SKM-1 (cell line): ENCODE measurements at regions not wholly inside any gene's neighbourhood (a gene's known extent, or its start where the extent isn't known, plus 50 kb on each side); places are given as distances from the start of the nearest gene placed in this dataset.

Source experiments
- DNase-seq: peaks from one replicate; lab custom pipeline; 2025; ENCODE audit not compliant: unreplicated experiment; lab: John Stamatoyannopoulos, UW

GRCh38 chr4:28744066-28744465, 1883.4 kb downstream of the STIM2 start:
- DNase-seq, result no peak

- DNase-seq, result no peak
Observed at GRCh38 chr4:28754376-28754775, 1893.7 kb downstream of the STIM2 start.

GRCh38 chr4:28755081-28755480, 1894.4 kb downstream of the STIM2 start:
- no peak for DNase-seq

GRCh38 chr4:28759064-28759463, 1898.4 kb downstream of the STIM2 start:
- DNase-seq, result no peak

- DNase-seq, result no peak
Observed at GRCh38 chr4:28760003-28760402, 1899.4 kb downstream of the STIM2 start.

- DNase-seq, result no peak
Observed at GRCh38 chr4:28772066-28772465, 1911.4 kb downstream of the STIM2 start.

- no peak for DNase-seq
Observed at GRCh38 chr4:28772788-28773187, 1912.1 kb downstream of the STIM2 start.

- no peak for DNase-seq
Observed at GRCh38 chr4:28774344-28774743, 1913.7 kb downstream of the STIM2 start.

- DNase-seq, result no peak
Observed at GRCh38 chr4:28776004-28776403, 1915.4 kb downstream of the STIM2 start.

- no peak for DNase-seq
Observed at GRCh38 chr4:28784188-28784587, 1923.5 kb downstream of the STIM2 start.

- DNase-seq, result no peak
Observed at GRCh38 chr4:28787947-28788346, 1927.3 kb downstream of the STIM2 start.

- no peak for DNase-seq
Observed at GRCh38 chr4:28788929-28789490, 1928.4 kb downstream of the STIM2 start.

GRCh38 chr4:28792917-28793597, 1927.1 kb upstream of the PCDH7 start:
- no peak for DNase-seq

GRCh38 chr4:28799696-28800095, 1920.5 kb upstream of the PCDH7 start:
- no peak for DNase-seq

GRCh38 chr4:28811025-28811424, 1909.1 kb upstream of the PCDH7 start:
- DNase-seq, result no peak

GRCh38 chr4:28822163-28822562, 1898.0 kb upstream of the PCDH7 start:
- no peak for DNase-seq

GRCh38 chr4:28827866-28828265, 1892.3 kb upstream of the PCDH7 start:
- DNase-seq, result no peak

- DNase-seq, result no peak
Observed at GRCh38 chr4:28831867-28832266, 1888.3 kb upstream of the PCDH7 start.

- no peak for DNase-seq
Observed at GRCh38 chr4:28832444-28832843, 1887.7 kb upstream of the PCDH7 start.

GRCh38 chr4:28834120-28834519, 1886.0 kb upstream of the PCDH7 start:
- no peak for DNase-seq

- no peak for DNase-seq
Observed at GRCh38 chr4:28835501-28835900, 1884.7 kb upstream of the PCDH7 start.

GRCh38 chr4:28842271-28842670, 1877.9 kb upstream of the PCDH7 start:
- no peak for DNase-seq

- DNase-seq, result no peak
Observed at GRCh38 chr4:28845158-28845557, 1875.0 kb upstream of the PCDH7 start.
